Astrocyte of the spinal cord (primary cell): ENCODE measurements at regions not wholly inside any gene's neighbourhood (a gene's known extent, or its start where the extent isn't known, plus 50 kb on each side); places are given as distances from the start of the nearest gene placed in this dataset.

Source experiments
- DNase-seq: peaks from one replicate; pipeline ENCODE4 v3.0.0; 2011; ENCODE audit warnings: low read depth, low spot score
- H3K4me3 ChIP-seq: 2 replicates; pipeline ENCODE4 v1.5.1; 2011; ENCODE audit warnings: low read depth, mild to moderate bottlenecking, low read length, moderate library complexity
- in situ Hi-C: cut with HindIII; loops from 2 replicates; pipeline ENCODE4 v1.10.0; 2017; ENCODE audit warnings: low sequenced_read_pairs
- TF ChIP-seq, protein P1 (sequence below): IDR thresholded peaks from 2 replicates; pipeline ENCODE4 v1.5.1; 2012; ENCODE audit warnings: low read depth, mild to moderate bottlenecking, low read length, inconsistent platforms

GRCh38 chr11:70788248-70789022, 390.1 kb downstream of the CTTN start:
- no peak overlapping the region for H3K4me3 ChIP-seq
- TF ChIP-seq, protein P1, sequence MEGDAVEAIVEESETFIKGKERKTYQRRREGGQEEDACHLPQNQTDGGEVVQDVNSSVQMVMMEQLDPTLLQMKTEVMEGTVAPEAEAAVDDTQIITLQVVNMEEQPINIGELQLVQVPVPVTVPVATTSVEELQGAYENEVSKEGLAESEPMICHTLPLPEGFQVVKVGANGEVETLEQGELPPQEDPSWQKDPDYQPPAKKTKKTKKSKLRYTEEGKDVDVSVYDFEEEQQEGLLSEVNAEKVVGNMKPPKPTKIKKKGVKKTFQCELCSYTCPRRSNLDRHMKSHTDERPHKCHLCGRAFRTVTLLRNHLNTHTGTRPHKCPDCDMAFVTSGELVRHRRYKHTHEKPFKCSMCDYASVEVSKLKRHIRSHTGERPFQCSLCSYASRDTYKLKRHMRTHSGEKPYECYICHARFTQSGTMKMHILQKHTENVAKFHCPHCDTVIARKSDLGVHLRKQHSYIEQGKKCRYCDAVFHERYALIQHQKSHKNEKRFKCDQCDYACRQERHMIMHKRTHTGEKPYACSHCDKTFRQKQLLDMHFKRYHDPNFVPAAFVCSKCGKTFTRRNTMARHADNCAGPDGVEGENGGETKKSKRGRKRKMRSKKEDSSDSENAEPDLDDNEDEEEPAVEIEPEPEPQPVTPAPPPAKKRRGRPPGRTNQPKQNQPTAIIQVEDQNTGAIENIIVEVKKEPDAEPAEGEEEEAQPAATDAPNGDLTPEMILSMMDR = no peak
- in situ Hi-C loops = no loop called here
- DNase-seq = peak; percentile 88

DNA sequence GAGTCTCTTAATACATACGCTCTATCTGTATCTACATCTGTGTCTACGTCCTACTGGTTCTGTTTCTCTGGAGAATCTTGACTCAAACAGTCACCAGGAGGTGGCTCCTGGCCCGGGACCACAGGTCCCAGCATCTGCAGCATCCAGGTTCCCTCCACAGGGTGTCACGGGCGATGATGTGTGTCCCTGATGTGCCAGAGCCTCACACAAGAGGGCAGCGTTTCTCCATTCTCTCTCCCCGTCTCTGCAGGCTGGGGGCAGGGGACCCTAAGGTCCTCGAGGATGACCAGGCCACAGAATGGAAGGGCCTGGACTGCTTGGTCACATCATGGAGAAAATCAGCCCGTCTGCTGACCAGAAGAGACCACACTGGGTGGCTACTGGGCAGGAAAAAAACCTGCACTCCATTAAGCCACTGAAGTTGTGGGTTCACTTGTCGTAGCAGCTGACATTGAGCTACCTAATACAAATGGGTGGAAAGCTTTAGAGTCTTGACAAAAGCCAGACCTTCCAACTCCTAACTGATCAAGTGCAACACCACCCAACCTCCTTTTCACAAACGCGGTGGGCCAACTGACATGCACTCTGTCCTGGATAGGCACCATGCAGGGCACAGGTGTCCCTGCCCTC, 392.5 kb downstream of the CTTN start:
- DNase-seq = no peak
- no peak overlapping the region for H3K4me3 ChIP-seq
- TF ChIP-seq, protein P1 = peak; percentile 21
- in situ Hi-C loops = no loop called here

DNA sequence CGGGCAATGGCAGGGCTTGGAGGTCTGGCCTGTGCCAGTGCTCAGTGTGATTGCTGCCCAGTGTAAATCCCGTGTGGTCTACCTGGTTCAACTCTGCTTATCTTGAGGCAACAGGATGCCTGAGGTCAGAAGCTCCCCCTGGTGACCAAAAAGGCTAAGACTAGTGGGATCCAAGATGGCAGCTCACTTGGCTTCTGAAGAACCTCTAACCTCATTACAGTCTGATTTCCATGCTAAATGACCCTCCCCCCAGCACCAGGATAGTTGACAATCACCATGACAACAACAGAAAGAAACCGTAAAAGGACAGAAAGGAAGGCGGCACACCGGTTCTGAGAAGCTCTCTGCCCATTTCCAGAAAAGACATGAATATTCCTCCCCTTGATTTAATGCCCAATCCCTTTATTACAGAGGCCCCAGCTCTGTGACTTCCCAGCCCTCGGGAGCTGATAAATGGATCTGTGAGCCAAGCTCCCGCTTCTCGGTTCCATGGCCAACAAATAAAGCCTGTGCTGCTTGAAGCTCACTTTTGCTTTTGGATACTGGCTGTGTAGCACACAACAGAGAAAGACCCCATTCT, 398.4 kb downstream of the CTTN start:
- in situ Hi-C loops = no loop called here
- TF ChIP-seq, protein P1 = peak; percentile 23
- no peak for DNase-seq
- H3K4me3 ChIP-seq = no peak overlapping the region

DNA sequence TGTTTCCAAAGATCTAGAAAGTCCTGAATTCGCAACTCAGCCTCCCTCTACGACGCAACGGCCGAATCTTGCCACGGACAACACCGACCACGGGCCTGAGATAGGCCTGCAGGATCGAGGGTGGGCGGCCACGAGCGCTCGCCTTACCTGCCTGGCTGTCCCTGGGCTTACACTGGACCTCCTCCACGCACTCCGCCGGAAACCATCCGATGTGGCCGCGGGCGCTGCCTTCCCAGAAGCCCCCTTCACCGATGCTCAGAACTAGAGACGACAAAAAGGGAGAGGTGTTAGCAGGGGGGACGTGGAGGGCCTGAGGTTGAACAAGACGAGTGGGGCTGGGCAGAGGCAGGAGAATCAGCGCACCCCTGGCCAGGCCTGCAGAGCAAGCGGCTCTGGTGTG, 400.0 kb downstream of the CTTN start:
- in situ Hi-C loops = no loop called here
- no peak for DNase-seq
- TF ChIP-seq, protein P1 = no peak
- no peak overlapping the region for H3K4me3 ChIP-seq

DNA sequence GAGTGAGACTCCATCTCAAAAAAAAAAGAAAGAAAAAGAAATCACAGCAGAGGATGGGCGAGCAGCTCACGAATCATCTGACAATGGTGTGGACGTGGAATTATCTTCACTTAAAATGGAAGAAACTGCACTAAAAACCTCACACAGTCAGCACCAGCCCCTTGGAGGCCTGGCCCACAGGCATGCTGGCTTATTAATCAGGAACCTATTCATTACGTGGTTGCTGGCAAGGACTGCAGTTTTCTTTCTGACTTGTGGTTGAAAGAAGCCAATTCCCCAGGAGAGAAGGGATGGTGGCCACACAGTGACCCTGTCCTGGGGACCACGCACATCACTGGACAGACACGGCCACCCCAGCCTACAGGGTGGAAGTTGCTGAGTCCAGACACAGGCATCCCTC, 401.1 kb downstream of the CTTN start:
- peak; percentile 83 for DNase-seq
- in situ Hi-C loops = no loop called here
- TF ChIP-seq, protein P1 = no peak
- no peak overlapping the region for H3K4me3 ChIP-seq

DNA sequence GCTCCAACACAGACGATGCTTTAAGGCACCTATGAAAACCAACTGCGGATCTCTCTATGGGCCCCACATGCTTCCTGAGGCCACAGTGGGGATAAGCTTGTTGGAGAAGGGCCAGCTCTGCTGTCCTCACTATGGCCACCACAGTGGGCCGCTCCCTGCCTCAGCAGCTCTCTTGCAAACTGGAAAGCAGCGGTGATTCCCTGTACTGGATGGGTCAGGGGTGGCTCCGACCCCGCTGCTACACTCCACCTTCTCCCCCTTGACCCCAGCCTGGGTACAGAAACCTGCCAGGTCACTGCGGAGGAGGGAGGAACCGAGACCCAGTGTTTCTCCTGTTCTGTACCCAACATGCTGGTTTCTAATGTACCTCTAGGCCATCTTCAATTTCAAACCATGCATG, 403.9 kb downstream of the CTTN start:
- no peak overlapping the region for H3K4me3 ChIP-seq
- in situ Hi-C loops = no loop called here
- no peak for DNase-seq
- TF ChIP-seq, protein P1 = no peak
